D721Med (cell line): ENCODE measurements at regions not wholly inside any gene's neighbourhood (a gene's known extent, or its start where the extent isn't known, plus 50 kb on each side); places are given as distances from the start of the nearest gene placed in this dataset.

Experiments
- DNase-seq: peaks from one replicate; pipeline ENCODE4 v3.0.0; 2011; ENCODE audit warnings: low spot score; ENCODE audit not compliant: insufficient read length
- FAIRE-seq: peaks from 2 replicates; lab custom pipeline; 2011; peaks lifted over from hg19 to GRCh38; lab: Jason Lieb, UNC
- CTCF ChIP-seq: IDR thresholded peaks from 2 replicates; pipeline ENCODE4 v1.5.1; 2012; ENCODE audit warnings: mild to moderate bottlenecking, control low read depth; ENCODE audit not compliant: insufficient read depth; ENCODE audit errors: missing control alignments

GRCh38 chr13:78241278-78241919 lies 322.8 kb upstream of the EDNRB start:
- FAIRE-seq (no peak), DNase-seq (no peak)
- TF ChIP-seq CTCF, result peak; percentile 73

- no peak for TF ChIP-seq CTCF
- DNase-seq (no peak), FAIRE-seq (no peak)
Measured at GRCh38 chr13:78239714-78240113, 321.1 kb upstream of the EDNRB start.

GRCh38 chr13:78238911-78239310 lies 320.3 kb upstream of the EDNRB start:
- FAIRE-seq (no peak), DNase-seq (no peak)
- TF ChIP-seq CTCF, result no peak

GRCh38 chr13:78228940-78229339 lies 310.3 kb upstream of the EDNRB start:
- no peak for FAIRE-seq
- TF ChIP-seq CTCF, result no peak
- DNase-seq, result no peak

GRCh38 chr13:78228211-78228610 lies 309.6 kb upstream of the EDNRB start:
- no peak for DNase-seq
- no peak for TF ChIP-seq CTCF
- FAIRE-seq, result no peak

GRCh38 chr13:78227709-78228108 lies 309.1 kb upstream of the EDNRB start:
- DNase-seq (no peak), FAIRE-seq (no peak)
- no peak for TF ChIP-seq CTCF

- DNase-seq, result no peak
- no peak for TF ChIP-seq CTCF
- FAIRE-seq, result no peak
Measured at GRCh38 chr13:78215458-78216108, 297.0 kb upstream of the EDNRB start.
